PC-3 (cell line): ENCODE measurements at regions not wholly inside any gene's neighbourhood (a gene's known extent, or its start where the extent isn't known, plus 50 kb on each side); places are given as distances from the start of the nearest gene placed in this dataset.
"Not testable (repeated sequence)": the region's sequence is repeated elsewhere in the genome, so short reads cannot be mapped to it uniquely, and the experiment has no call there.

Source experiments
- CTCF ChIP-seq: fragments of 300-600 bp; sonication (generic); conservative IDR thresholded peaks from 2 replicates; pipeline ENCODE4 v1.5.1; 2017; ENCODE audit warnings: antibody characterized with exemption, low read depth, mild to moderate bottlenecking, low read length
- EZH2 ChIP-seq: fragments of 300-600 bp; sonication (generic); IDR thresholded peaks from one replicate; pipeline ENCODE4 v1.6.1; 2017; ENCODE audit warnings: antibody characterized with exemption, mild to moderate bottlenecking, low read length; ENCODE audit not compliant: unreplicated experiment
- EZH2phosphoT487 ChIP-seq: fragments of 300-600 bp; sonication (generic); IDR thresholded peaks from 2 replicates; pipeline ENCODE4 v1.6.1; 2018; ENCODE audit warnings: mild to moderate bottlenecking, antibody characterized with exemption, low read length, borderline replicate concordance

GRCh38 chr3:15879787-15880186 is 82.0 kb upstream of the ANKRD28 start:
- TF ChIP-seq EZH2, CTCF, EZH2phosphoT487: not testable (repeated sequence)
